Right lobe of liver (tissue), 4 donors: ENCODE measurements at regions not wholly inside any gene's neighbourhood (a gene's known extent, or its start where the extent isn't known, plus 50 kb on each side); places are given as distances from the start of the nearest gene placed in this dataset.

Source experiments
- CTCF ChIP-seq, 4 donors: fragments of 200-600 bp in 3 of 4; fragments of 450-650 bp in 1 of 4; IDR thresholded peaks; one replicate each; pipeline versions ENCODE4 v1.5.1 to v1.8.0; 2016 to 2022; ENCODE audit warnings: antibody characterized with exemption in 4 of 4, mild to moderate bottlenecking in 2 of 4
- POLR2A ChIP-seq: fragments of 450-650 bp; IDR thresholded peaks from one replicate; pipeline ENCODE4 v1.6.1; 2017; ENCODE audit warnings: antibody characterized with exemption, mild to moderate bottlenecking
- donor health status: DM: no; HTN: no; CAD: no.
- donor health status: DM: no; HTN: no; CAD: no.
- donor health status: DM: no; HTN: yes; CAD: no.

DNA sequence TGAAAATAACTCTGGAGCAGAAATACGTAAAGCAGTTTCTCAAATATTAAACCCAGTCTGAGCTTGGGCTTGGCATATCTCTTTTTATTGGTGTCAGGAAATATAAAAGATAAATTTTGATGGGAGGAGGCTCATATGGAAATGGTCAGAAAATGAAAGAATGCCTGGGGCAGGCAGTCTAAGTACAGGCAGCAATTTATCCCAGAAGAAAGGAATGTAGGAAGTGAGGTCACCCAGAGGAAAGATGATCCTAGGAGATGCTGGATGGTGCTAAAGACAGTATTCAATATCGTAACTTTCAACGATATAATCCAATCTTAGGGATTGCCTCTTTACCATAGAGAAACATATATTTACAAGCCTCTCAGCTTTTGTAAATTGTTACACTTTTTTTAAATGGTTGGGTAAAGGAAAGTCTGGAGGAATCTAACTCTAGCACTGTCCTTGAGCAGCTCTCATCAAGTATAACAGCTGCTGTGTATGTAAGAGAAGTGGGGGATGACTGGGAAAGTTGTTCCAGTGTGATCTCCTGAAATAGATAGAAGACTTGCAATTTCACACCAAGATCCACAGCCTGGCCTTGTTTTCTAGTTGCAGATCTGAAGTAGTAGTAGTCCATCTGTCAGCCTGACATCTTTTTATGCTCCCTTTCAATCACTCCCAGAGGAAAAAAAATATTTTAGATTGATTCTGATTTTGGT lies 256.9 kb upstream of the SASH1 start:
- no peak for TF ChIP-seq POLR2A
- TF ChIP-seq CTCF (IDR thresholded peaks at IDR 0.05) = no peak
